SK-N-SH treated with all-trans-retinoic acid at 6 μM for 48 hours (cell line): ENCODE measurements at regions not wholly inside any gene's neighbourhood (a gene's known extent, or its start where the extent isn't known, plus 50 kb on each side); places are given as distances from the start of the nearest gene placed in this dataset.

ENCODE experiments used
- ARNTL ChIP-seq: fragments of 450-650 bp; formaldehyde crosslinking; IDR thresholded peaks from 2 replicates; pipeline ENCODE4 v1.5.0; 2020; ENCODE audit warnings: low read depth, mild to moderate bottlenecking, moderate library complexity, borderline replicate concordance
- GLIS3 ChIP-seq: fragments of 250-450 bp; sonication (Bioruptor Pico); IDR thresholded peaks from 2 replicates; pipeline ENCODE4 v1.5.0; 2020; ENCODE audit warnings: mild to moderate bottlenecking, moderate library complexity
- PATZ1 ChIP-seq: fragments of 250-450 bp; sonication (Bioruptor Pico); IDR thresholded peaks from 2 replicates; pipeline ENCODE4 v1.8.0; 2020; ENCODE audit warnings: mild to moderate bottlenecking, moderate library complexity, borderline replicate concordance

GRCh38 chr14:76272774-76273173 lies 103.2 kb upstream of the ESRRB start:
- TF ChIP-seq GLIS3 (CRISPR knock-in tag) = no peak
- no peak for TF ChIP-seq ARNTL
- TF ChIP-seq PATZ1 (CRISPR knock-in tag) = no peak
